ENCODE measurements at regions not wholly inside any gene's neighbourhood (a gene's known extent, or its start where the extent isn't known, plus 50 kb on each side); places are given as distances from the start of the nearest gene placed in this dataset.

DNA sequence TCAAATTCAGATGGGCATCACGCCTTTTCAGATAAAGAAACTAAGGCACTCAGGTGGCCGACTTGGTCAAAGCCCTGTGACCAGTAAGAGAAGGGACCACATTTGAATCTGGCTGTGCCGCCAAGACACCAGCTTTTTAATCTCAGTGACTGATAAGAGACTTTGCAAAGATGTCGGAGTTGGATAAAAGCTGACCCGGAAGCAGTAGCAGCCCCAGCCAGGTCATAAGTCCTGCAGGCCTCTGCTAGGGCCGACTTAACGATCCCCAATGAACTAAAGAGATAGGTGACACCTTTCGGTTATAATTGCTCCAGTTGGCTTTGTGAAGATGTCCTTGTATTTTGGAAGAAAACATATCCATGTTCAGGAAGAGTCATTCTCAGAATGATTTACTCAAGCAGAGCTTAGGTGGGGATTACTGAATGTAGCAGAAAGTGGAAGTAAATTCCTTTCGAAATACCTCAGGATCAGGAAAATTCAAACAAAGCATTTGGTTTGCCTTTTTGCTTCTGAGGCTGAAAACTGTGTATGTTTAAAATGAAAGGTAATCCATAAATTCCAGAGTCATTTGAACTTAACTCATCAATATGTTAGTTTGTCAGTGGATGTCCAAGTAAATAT is 164.2 kb upstream of the PITRM1 start:
- TF ChIP-seq ELF1 (IDR thresholded peaks at IDR 0.05): no peak
- TF ChIP-seq CTCF (IDR thresholded peaks at IDR 0.05): no peak

Data from SK-N-SH (cell line).